Natural killer cell treated with Interleukin-12 subunit alpha and Interleukin-12 subunit beta and Interleukin-15 and Interleukin-18, amount 100 ng/mL, for 72 hours (primary cell): ENCODE measurements at regions not wholly inside any gene's neighbourhood (a gene's known extent, or its start where the extent isn't known, plus 50 kb on each side); places are given as distances from the start of the nearest gene placed in this dataset.

ENCODE experiments used
- ATAC-seq, 2 donors: fragments of 150-1000 bp; cut with Tn5 transposase in 1 of 2; sonication (Bioruptor Pico), chemical (Tn5 transposase) in 1 of 2; 2 replicates each; pipeline ENCODE4 v1.10.0; 2021
- DNase-seq: peaks from one replicate; pipeline ENCODE4 v3.0.0; 2022; ENCODE audit warnings: low spot score
- H3K27ac Mint-ChIP-seq, 2 donors: 1 replicate in 1 of 2; 2 replicates in 1 of 2; pipeline ENCODE4 v1.8.0; 2022; ENCODE audit warnings: mixed read lengths in 2 of 2, mild to moderate bottlenecking in 1 of 2, moderate library complexity in 1 of 2
- H3K27me3 Mint-ChIP-seq, 2 donors: 1 replicate in 1 of 2; 2 replicates in 1 of 2; pipeline ENCODE4 v1.8.0; 2022; ENCODE audit warnings: mixed read lengths in 2 of 2
- H3K36me3 Mint-ChIP-seq: one replicate; pipeline ENCODE4 v1.8.0; 2022; ENCODE audit warnings: mixed read lengths
- H3K4me1 Mint-ChIP-seq, 2 donors: 1 replicate in 1 of 2; 2 replicates in 1 of 2; pipeline ENCODE4 v1.8.0; 2022; ENCODE audit warnings: low read depth in 2 of 2, mixed read lengths in 2 of 2, mild to moderate bottlenecking in 1 of 2
- H3K4me3 Mint-ChIP-seq: one replicate; pipeline ENCODE4 v1.8.0; 2022; ENCODE audit warnings: mixed read lengths
- H3K9me3 Mint-ChIP-seq: 2 replicates; pipeline ENCODE4 v1.8.0; 2022; ENCODE audit warnings: mixed read lengths

DNA sequence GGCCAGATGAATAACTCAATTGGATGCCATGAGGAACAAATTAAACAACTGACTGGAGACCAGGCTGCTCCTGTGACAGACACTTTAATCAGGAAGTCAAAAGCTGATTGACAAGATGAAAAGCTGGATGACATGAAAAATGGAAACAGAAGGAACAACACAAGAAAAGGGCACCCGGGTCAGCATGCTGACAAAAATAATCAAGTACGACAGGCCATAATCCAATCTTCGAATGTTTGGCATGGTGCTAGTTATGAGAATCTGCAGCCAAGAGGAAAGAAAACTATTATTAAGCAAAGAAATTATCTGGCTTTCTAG, 544.7 kb downstream of the ETNK1 start:
- Mint-ChIP-seq H3K27me3 (no peaks in the 10 kb centered on the region), H3K9me3 (peaks cover 12% of the 10 kb centered on the region), H3K4me1 (no peaks in the 10 kb centered on the region), H3K36me3 (no peaks in the 10 kb centered on the region), H3K27ac (no peak overlapping the region), H3K4me3 (no peak overlapping the region)
- ATAC-seq (no peak), DNase-seq (no peak)

DNA sequence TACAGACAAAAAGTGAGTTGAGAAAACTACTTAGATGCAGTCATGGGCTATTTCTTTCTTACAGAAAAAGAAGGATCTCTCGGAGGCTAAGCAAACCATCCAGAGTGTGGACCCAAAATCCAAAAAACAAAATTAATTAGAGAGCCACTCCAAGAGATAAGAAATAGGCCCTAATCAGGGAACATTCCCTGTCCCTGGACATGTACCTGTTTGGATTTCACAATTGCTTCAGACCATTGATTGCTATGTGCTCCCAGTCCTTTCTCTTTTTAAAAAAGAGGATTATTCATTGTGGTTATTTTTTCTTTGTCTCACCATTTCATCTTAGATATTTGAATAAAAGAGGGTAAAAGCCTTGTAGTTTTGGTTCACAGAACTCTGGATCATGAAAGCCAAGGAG, 549.9 kb downstream of the ETNK1 start:
- no peak overlapping the region for H3K27ac Mint-ChIP-seq
- H3K36me3 Mint-ChIP-seq = no peaks in the 10 kb centered on the region
- H3K27me3 Mint-ChIP-seq = no peaks in the 10 kb centered on the region
- peaks cover 12% of the 10 kb centered on the region for H3K9me3 Mint-ChIP-seq
- no peaks in the 10 kb centered on the region for H3K4me1 Mint-ChIP-seq
- no peak overlapping the region for H3K4me3 Mint-ChIP-seq
- ATAC-seq (no peak), DNase-seq (no peak)

DNA sequence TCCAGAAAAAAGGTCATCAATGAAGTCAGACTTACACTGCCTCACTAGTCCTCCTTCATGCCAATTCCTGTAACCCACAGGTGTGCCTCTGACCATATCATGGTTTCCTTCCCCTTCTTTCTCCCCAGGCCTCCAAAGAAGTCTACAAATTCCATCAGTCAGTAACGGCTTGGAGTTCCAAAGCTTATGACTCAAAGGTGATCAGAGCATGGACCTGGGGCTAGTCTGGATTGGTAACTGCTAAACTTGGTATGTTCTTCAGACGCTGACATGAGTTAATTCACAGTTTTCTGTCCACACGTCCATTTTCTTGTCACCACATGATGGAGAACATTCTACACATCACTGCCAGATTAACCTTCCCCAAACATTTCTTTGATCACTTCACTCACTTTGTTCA, 560.4 kb downstream of the ETNK1 start:
- ATAC-seq = no peak

DNA sequence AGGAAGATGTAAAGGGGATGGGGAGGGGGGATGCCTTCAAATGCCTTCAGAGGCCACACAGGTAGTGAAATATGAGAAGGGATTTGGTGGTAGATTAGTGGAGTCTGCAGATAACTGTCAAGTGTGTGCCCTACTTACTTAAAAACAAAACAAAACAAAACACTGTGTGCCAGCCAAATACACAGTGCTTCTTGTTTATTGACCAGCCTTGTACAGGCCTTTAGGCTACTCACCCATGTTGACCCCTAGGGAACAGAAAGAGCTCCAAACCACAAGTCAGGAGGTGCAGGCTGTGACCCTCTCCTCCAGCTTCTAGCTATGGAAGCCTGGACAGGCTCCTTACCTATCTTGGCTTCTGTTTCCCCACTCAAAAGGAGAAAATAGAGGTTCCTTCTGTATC, 562.0 kb downstream of the ETNK1 start:
- no peak for DNase-seq
- Mint-ChIP-seq H3K4me3 (no peak overlapping the region), H3K36me3 (no peaks in the 10 kb centered on the region), H3K4me1 (no peaks in the 10 kb centered on the region), H3K9me3 (no peaks in the 10 kb centered on the region), H3K27me3 (no peaks in the 10 kb centered on the region), H3K27ac (no peak overlapping the region)
- no peak for ATAC-seq

More for the DNA sequence above, 560.4 kb downstream of the ETNK1 start:
- no peaks in the 10 kb centered on the region for H3K9me3 Mint-ChIP-seq
- H3K4me3 Mint-ChIP-seq = no peak overlapping the region
- DNase-seq = no peak
- H3K36me3 Mint-ChIP-seq = no peaks in the 10 kb centered on the region
- H3K27ac Mint-ChIP-seq = no peak overlapping the region
- no peaks in the 10 kb centered on the region for H3K27me3 Mint-ChIP-seq
- H3K4me1 Mint-ChIP-seq = no peaks in the 10 kb centered on the region

DNA sequence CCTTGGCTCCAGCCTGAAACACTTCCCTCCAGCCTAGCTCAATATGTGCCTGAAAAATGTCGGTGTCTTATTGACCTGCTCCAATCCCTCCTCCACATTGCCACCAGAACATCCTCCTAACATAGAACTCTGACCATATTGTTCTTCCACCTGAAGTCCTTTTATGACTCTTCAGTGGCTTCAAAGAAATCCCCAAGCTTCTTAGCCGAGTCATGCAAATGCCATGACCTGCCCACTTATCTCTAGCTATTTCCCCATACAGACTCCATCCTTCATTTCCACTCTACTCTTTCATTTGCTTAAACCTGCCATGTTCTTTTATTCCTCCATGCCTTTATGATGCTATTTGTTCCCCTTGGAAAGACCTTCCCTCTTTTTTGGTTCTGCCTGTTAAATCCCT, 568.6 kb downstream of the ETNK1 start:
- no peak for ATAC-seq
- Mint-ChIP-seq H3K27ac (no peak overlapping the region), H3K27me3 (peaks cover 0 to 9% of the 10 kb centered on the region in 2 donors), H3K36me3 (no peaks in the 10 kb centered on the region), H3K4me1 (no peaks in the 10 kb centered on the region), H3K4me3 (no peak overlapping the region), H3K9me3 (peaks cover 6% of the 10 kb centered on the region)
- no peak for DNase-seq

DNA sequence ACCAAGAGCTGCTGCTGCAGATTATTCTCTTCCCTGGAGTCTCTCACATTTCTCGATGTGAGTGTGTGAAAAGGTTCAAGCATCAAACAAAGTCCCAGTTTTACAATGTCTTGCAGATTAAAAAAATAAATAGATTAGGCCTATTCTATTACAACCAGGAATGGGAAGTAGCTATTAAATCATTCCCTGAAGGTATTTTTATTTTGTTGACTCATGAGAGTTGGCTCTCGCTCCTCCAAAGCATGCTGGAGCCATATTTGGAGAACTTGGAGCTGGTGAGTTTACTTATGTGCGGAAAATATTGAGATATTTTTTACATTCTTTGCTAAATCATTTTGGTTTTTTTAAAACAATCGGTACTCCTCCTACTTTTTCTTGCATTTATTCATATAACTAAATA, 572.3 kb downstream of the ETNK1 start:
- Mint-ChIP-seq H3K27ac (no peak overlapping the region), H3K9me3 (peaks cover 6% of the 10 kb centered on the region)

DNA sequence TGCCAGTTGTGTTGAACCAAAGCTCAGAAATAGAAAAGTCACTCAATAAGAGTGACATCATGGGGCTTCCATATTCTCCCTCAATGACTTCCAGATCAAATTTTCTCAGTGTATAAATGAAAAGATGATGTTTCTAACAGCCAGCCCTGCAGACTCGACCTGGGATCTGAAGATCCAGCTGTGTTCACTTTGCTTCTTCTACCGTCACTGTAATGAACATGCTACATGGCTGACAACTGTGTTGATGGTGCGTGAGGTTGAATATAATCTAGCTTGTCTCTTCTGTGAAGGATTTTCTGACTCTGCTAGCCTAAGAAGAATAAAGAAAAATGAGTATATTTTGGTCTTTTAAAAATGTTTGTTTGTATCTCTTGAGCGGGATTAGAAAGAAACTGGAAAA, 577.8 kb downstream of the ETNK1 start:
- Mint-ChIP-seq H3K36me3 (no peaks in the 10 kb centered on the region), H3K9me3 (no peaks in the 10 kb centered on the region), H3K27ac (no peak overlapping the region), H3K4me3 (no peak overlapping the region), H3K4me1 (no peaks in the 10 kb centered on the region), H3K27me3 (peaks cover 4 to 8% of the 10 kb centered on the region in 2 donors)
- ATAC-seq (no peak), DNase-seq (no peak)

More for the DNA sequence above, 572.3 kb downstream of the ETNK1 start:
- ATAC-seq = no peak
- no peaks in the 10 kb centered on the region for H3K36me3 Mint-ChIP-seq
- H3K4me1 Mint-ChIP-seq = no peaks in the 10 kb centered on the region
- peaks cover 0 to 9% of the 10 kb centered on the region in 2 donors for H3K27me3 Mint-ChIP-seq
- DNase-seq = no peak
- H3K4me3 Mint-ChIP-seq = no peak overlapping the region

DNA sequence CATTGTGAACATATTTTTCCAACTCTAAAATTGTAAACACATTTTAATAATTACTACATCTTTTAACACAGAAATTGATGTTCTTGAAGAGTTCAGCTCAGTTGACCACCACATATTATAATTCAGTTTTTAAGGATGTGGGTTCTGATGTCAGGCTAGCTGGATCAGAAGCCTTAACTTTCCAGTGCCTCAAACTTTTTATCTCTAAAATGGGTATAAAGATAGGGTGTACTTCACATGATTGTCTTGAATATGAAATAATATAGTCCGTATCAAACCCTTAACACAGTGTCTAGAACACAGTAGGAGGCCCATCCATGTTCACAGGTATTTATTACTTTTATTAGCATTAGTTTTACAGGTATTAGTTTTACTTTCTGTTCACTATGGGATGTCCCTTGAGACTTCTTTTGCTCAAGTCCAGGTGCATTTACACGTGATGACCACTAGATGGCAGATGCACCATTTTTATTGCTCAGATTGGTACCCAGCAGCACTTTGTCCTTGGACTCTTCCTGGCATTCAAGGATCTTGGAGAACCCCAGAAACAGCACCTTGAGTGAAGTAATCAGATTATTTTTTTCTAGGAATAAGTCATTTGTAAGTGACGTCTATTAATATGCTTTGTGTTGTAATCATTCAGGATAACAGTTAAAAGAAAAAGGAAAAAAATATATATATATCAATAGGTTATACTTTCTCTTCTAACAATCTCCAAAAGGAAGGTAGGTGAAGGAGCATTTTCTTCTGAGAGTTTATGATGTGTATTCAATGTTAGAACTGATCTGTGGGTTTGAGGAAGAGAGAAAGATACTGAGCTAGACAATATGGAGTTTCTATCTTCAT, 580.2 kb downstream of the ETNK1 start:
- DNase-seq (no peak), ATAC-seq (peak in 1 of 2 donors; percentile 60)
- Mint-ChIP-seq H3K9me3 (no peaks in the 10 kb centered on the region), H3K27me3 (peaks cover 4 to 10% of the 10 kb centered on the region in 2 donors), H3K27ac (no peak overlapping the region), H3K36me3 (no peaks in the 10 kb centered on the region), H3K4me1 (no peaks in the 10 kb centered on the region), H3K4me3 (no peak overlapping the region)

DNA sequence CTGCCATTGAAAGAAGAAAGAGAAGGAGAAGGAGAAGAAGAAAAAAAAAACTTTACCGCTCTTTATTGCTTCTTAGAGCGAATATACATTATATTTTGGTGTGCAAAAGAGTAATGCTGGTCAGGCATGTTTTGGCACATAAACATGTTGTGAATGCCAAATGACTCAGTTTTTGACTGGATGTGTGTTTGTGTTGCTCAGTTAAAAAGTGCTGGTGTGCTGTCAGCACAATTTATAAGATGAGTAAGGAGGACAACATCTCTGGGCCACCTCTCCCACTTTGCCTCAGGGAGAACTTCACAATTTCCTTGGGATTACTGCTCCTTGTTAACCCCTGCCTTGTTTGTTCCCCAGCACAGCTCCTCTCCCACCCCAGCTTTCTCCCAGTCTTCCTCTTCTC, 584.8 kb downstream of the ETNK1 start:
- Mint-ChIP-seq H3K27ac (no peak overlapping the region), H3K9me3 (peaks cover under 1% of the 10 kb centered on the region), H3K4me3 (no peak overlapping the region), H3K27me3 (peaks cover 0 to 5% of the 10 kb centered on the region in 2 donors), H3K4me1 (no peaks in the 10 kb centered on the region), H3K36me3 (peaks cover under 1% of the 10 kb centered on the region)
- ATAC-seq (no peak), DNase-seq (no peak)

DNA sequence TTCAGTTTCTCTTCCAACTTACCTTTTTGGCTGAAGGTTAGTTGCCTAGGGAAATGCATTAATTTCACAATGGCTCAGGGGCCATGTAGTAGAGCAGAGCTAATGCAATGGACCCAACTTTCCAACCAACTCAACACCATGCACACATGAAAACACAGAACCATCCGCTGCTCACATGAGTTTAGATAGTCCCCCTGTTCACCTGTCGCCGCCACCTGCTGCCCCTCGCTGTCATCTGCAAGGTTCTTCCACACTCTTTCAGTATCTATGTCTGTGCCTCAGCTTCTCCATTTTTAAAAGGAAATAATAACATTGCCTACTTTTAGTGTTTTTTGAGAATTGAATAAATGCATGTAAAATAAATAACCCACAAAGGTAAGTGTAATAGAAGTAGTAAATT, 585.6 kb downstream of the ETNK1 start:
- H3K9me3 Mint-ChIP-seq = peaks cover 7% of the 10 kb centered on the region
- no peak overlapping the region for H3K4me3 Mint-ChIP-seq
- H3K36me3 Mint-ChIP-seq = peaks cover 7% of the 10 kb centered on the region
- no peak for DNase-seq
- peaks cover 0 to 5% of the 10 kb centered on the region in 2 donors for H3K27me3 Mint-ChIP-seq
- H3K27ac Mint-ChIP-seq = no peak overlapping the region
- H3K4me1 Mint-ChIP-seq = no peaks in the 10 kb centered on the region
- no peak for ATAC-seq

DNA sequence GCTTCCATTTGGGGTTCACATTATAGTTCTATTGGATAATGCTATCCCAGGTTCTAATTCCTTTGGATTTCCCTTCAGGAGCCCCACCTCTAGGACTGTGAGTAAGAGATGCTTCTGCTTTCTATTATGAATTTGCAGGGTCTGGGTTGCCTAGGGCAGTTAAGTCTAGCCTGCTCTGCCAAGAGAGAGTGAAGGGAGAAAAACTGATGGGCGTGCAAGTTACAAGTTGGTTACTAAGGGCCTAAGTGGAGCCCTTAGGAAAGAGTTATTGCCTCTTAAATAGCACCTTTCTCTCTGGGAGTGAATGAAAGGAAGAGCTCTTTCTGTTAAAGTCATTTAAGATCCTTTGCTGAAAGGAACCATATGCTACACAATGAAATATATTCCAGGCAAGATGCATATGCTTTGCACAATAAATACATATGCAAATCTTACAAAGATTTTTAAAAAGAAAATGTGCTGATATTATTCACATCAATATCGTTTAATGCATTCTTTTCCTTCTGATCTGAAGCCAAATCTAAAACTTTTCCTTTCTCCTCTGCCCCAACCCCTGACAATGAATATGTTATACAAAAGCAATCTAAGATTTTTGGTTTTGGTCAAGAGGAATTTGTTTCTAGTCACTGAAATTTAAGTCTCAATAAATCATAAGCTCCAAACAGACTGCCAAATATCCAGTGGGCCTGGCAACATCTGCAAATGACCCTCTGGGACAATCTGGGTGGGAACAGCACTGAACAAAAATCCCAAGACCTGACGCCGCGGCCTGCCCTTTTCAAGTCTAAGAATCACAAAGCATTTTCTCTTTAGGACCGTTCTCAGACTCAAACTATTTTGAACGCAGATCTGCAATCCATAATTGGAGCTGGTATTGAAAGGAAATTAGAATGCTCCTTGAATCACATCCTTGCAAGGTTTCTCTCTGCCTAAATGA, 586.7 kb downstream of the ETNK1 start:
- Mint-ChIP-seq H3K9me3 (peaks cover 7% of the 10 kb centered on the region), H3K4me1 (no peaks in the 10 kb centered on the region), H3K27me3 (peaks cover 0 to 5% of the 10 kb centered on the region in 2 donors), H3K36me3 (peaks cover 7% of the 10 kb centered on the region), H3K27ac (no peak overlapping the region), H3K4me3 (no peak overlapping the region)
- ATAC-seq (no peak), DNase-seq (no peak)

DNA sequence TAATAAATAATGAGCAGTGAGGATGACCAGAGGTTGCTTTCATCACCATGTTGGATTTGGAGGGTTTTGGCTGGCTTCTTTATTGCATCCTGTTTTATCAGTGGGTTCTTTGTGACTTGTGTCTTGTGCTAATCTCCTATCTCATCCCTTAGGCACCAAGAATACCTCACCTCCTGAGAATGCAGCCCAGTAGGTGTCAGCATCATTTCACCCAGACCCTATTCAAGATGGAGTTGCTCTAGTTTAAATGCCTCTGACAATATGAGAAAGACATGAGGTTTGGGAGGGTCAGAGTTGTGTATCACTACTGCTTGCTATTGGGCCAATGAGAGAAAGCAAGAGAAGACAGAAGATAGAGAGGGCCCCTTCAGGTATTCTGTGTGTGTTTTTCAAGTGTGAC, 592.2 kb downstream of the ETNK1 start:
- Mint-ChIP-seq H3K36me3 (peaks cover 7% of the 10 kb centered on the region), H3K4me3 (no peak overlapping the region), H3K27me3 (no peaks in the 10 kb centered on the region), H3K27ac (no peak overlapping the region), H3K9me3 (peaks cover 14% of the 10 kb centered on the region), H3K4me1 (no peaks in the 10 kb centered on the region)
- no peak for DNase-seq
- no peak for ATAC-seq

DNA sequence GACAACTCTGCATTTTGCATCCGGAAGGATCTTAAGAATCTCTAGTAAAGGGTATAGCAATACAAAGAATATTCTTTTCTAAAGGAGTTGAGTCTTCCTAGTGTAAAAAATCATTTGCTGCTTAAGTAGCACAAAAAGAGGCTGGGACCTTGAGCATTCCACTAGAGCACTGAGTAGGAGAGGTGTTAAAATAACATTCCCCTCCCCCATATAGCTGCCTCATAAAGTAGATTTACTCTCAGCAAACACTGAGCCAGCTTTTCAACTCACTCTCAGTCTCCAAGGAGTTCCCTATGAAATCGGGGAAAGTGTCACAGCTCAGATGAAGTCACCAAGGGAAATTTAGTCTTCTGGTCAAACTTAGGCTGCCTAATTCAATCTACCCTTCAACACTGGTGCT, 592.7 kb downstream of the ETNK1 start:
- no peak overlapping the region for H3K27ac Mint-ChIP-seq
- H3K9me3 Mint-ChIP-seq = peaks cover 14% of the 10 kb centered on the region
- DNase-seq (no peak), ATAC-seq (no peak)
- no peaks in the 10 kb centered on the region for H3K4me1 Mint-ChIP-seq
- no peaks in the 10 kb centered on the region for H3K27me3 Mint-ChIP-seq
- H3K4me3 Mint-ChIP-seq = no peak overlapping the region
- peaks cover 7% of the 10 kb centered on the region for H3K36me3 Mint-ChIP-seq

DNA sequence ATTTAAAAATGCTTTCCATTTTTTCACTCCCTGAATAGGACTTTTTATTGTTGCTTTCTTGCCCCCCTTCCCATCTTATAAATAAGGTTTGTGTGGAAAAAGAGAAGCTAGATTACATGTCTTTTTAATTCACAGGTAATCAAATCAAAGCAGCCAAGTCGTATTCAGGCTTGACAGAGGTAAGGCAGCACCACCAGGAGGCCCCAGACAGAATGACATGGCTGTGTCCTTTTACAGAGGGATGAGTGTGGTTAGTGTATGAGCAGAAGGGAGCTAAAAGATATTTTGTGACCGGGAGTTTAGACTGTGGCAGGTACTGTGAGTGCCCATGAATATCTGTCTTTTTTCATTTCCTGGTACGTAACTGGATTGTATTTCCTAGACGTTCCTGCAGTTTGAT, 596.1 kb downstream of the ETNK1 start:
- Mint-ChIP-seq H3K9me3 (peaks cover 7% of the 10 kb centered on the region), H3K4me3 (no peak overlapping the region), H3K27me3 (no peaks in the 10 kb centered on the region), H3K4me1 (no peaks in the 10 kb centered on the region), H3K27ac (no peak overlapping the region), H3K36me3 (no peaks in the 10 kb centered on the region)
- ATAC-seq (no peak), DNase-seq (no peak)
